ENCODE measurements at regions not wholly inside any gene's neighbourhood (a gene's known extent, or its start where the extent isn't known, plus 50 kb on each side); places are given as distances from the start of the nearest gene placed in this dataset.
"Not testable (repeated sequence)": the region's sequence is repeated elsewhere in the genome, so short reads cannot be mapped to it uniquely, and the experiment has no call there.

- H2AFZ ChIP-seq (ENCODE audit: low read length) = no peak overlapping the region
- H3K4me2 ChIP-seq (ENCODE audit: low read depth, low read length) = no peak overlapping the region
- H3K9ac ChIP-seq (ENCODE audit: low read length) = no peak overlapping the region
- H3K9me2 ChIP-seq (replicated peaks; ENCODE audit: insufficient read depth, low read length) = no peaks in the 10 kb centered on the region
- H3K36me3 ChIP-seq (replicated peaks; ENCODE audit: insufficient read depth, low read length) = no peaks in the 10 kb centered on the region
- no peaks in the 10 kb centered on the region for H3K9me3 ChIP-seq (replicated peaks; ENCODE audit: insufficient read depth, low read length)
- no peaks in the 10 kb centered on the region for H3K79me2 ChIP-seq (ENCODE audit: low read length)
- no peaks in the 10 kb centered on the region for H4K20me1 ChIP-seq (ENCODE audit: insufficient read depth, low read length)
- H3K27ac ChIP-seq (ENCODE audit: low read length) = no peak overlapping the region
- no peak for DNase-seq
- TF ChIP-seq EZH2phosphoT487 (IDR thresholded peaks at IDR 0.05; ENCODE audit: low read length) (no peak), EZH2 (optimal IDR thresholded peaks at IDR 0.05; ENCODE audit: low read depth, low read length) (no peak), CTCF (IDR thresholded peaks at IDR 0.05; ENCODE audit: low read length) (no peak)
- H3F3A ChIP-seq (ENCODE audit: insufficient read depth, low read length) = no peaks in the 10 kb centered on the region
- H3K4me1 ChIP-seq (ENCODE audit: low read length) = no peaks in the 10 kb centered on the region
- H3K27me3 ChIP-seq (replicated peaks; ENCODE audit: insufficient read depth, low read length) = no peaks in the 10 kb centered on the region
- no peak overlapping the region for H3K4me3 ChIP-seq (ENCODE audit: low read length)
These were observed 180.0 kb upstream of the CCL2 start for GRCh38 chr17:34075076-34075475.

- Histone ChIP-seq H3K9me2 (replicated peaks; ENCODE audit: insufficient read depth, low read length) (no peaks in the 10 kb centered on the region), H3K27ac (ENCODE audit: low read length) (no peak overlapping the region), H3K4me1 (ENCODE audit: low read length) (no peaks in the 10 kb centered on the region), H2AFZ (ENCODE audit: low read length) (no peak overlapping the region), H3K9ac (ENCODE audit: low read length) (no peak overlapping the region), H3F3A (ENCODE audit: insufficient read depth, low read length) (no peaks in the 10 kb centered on the region), H3K79me2 (ENCODE audit: low read length) (no peaks in the 10 kb centered on the region), H3K27me3 (replicated peaks; ENCODE audit: insufficient read depth, low read length) (no peaks in the 10 kb centered on the region), H4K20me1 (ENCODE audit: insufficient read depth, low read length) (no peaks in the 10 kb centered on the region), H3K4me3 (ENCODE audit: low read length) (no peak overlapping the region), H3K9me3 (replicated peaks; ENCODE audit: insufficient read depth, low read length) (no peaks in the 10 kb centered on the region), H3K4me2 (ENCODE audit: low read depth, low read length) (no peak overlapping the region), H3K36me3 (replicated peaks; ENCODE audit: insufficient read depth, low read length) (no peaks in the 10 kb centered on the region)
- no peak for DNase-seq
- TF ChIP-seq EZH2 (optimal IDR thresholded peaks at IDR 0.05; ENCODE audit: low read depth, low read length) (no peak), EZH2phosphoT487 (IDR thresholded peaks at IDR 0.05; ENCODE audit: low read length) (no peak)
These were observed 178.1 kb upstream of the CCL2 start for GRCh38 chr17:34076743-34077631.

GRCh38 chr17:34081269-34081668 is 173.8 kb upstream of the CCL2 start:
- Histone ChIP-seq H3K9ac (ENCODE audit: low read length) (no peak overlapping the region), H4K20me1 (ENCODE audit: insufficient read depth, low read length) (no peaks in the 10 kb centered on the region), H3K36me3 (replicated peaks; ENCODE audit: insufficient read depth, low read length) (no peaks in the 10 kb centered on the region), H3K4me1 (ENCODE audit: low read length) (no peaks in the 10 kb centered on the region), H3K9me3 (replicated peaks; ENCODE audit: insufficient read depth, low read length) (no peaks in the 10 kb centered on the region), H3K79me2 (ENCODE audit: low read length) (no peaks in the 10 kb centered on the region), H3K9me2 (replicated peaks; ENCODE audit: insufficient read depth, low read length) (no peaks in the 10 kb centered on the region), H3K4me2 (ENCODE audit: low read depth, low read length) (no peak overlapping the region), H3K4me3 (ENCODE audit: low read length) (no peak overlapping the region), H2AFZ (ENCODE audit: low read length) (no peak overlapping the region), H3K27me3 (replicated peaks; ENCODE audit: insufficient read depth, low read length) (no peaks in the 10 kb centered on the region), H3F3A (ENCODE audit: insufficient read depth, low read length) (no peaks in the 10 kb centered on the region), H3K27ac (ENCODE audit: low read length) (no peak overlapping the region)
- TF ChIP-seq CTCF (IDR thresholded peaks at IDR 0.05; ENCODE audit: low read length) = peak; percentile 45
- no peak for TF ChIP-seq EZH2 (optimal IDR thresholded peaks at IDR 0.05; ENCODE audit: low read depth, low read length)
- no peak for DNase-seq

- Histone ChIP-seq H3K36me3 (replicated peaks; ENCODE audit: insufficient read depth, low read length) (no peaks in the 10 kb centered on the region), H3K9me2 (replicated peaks; ENCODE audit: insufficient read depth, low read length) (no peaks in the 10 kb centered on the region), H3K4me3 (ENCODE audit: low read length) (no peak overlapping the region), H3K79me2 (ENCODE audit: low read length) (no peaks in the 10 kb centered on the region), H3K27ac (ENCODE audit: low read length) (no peak overlapping the region), H3K4me2 (ENCODE audit: low read depth, low read length) (no peak overlapping the region), H3K9me3 (replicated peaks; ENCODE audit: insufficient read depth, low read length) (no peaks in the 10 kb centered on the region), H3K27me3 (replicated peaks; ENCODE audit: insufficient read depth, low read length) (no peaks in the 10 kb centered on the region), H4K20me1 (ENCODE audit: insufficient read depth, low read length) (no peaks in the 10 kb centered on the region), H2AFZ (ENCODE audit: low read length) (no peak overlapping the region), H3K9ac (ENCODE audit: low read length) (no peak overlapping the region), H3F3A (ENCODE audit: insufficient read depth, low read length) (no peaks in the 10 kb centered on the region), H3K4me1 (ENCODE audit: low read length) (no peaks in the 10 kb centered on the region)
- no peak for DNase-seq
- TF ChIP-seq CTCF (IDR thresholded peaks at IDR 0.05; ENCODE audit: low read length) (no peak), EZH2 (optimal IDR thresholded peaks at IDR 0.05; ENCODE audit: low read depth, low read length) (no peak), EZH2phosphoT487 (IDR thresholded peaks at IDR 0.05; ENCODE audit: low read length) (no peak)
These were observed 172.7 kb upstream of the CCL2 start for GRCh38 chr17:34082404-34082803.

GRCh38 chr17:34089042-34089441 is 166.0 kb upstream of the CCL2 start:
- H3K9me3 ChIP-seq (replicated peaks; ENCODE audit: insufficient read depth, low read length) = not testable (repeated sequence)

More at GRCh38 chr17:34089042-34089441, 166.0 kb upstream of the CCL2 start:
- DNase-seq; H3K9me2 ChIP-seq (replicated peaks; ENCODE audit: insufficient read depth, low read length); H3K27me3 ChIP-seq (replicated peaks; ENCODE audit: insufficient read depth, low read length); H3K4me2 ChIP-seq (ENCODE audit: low read depth, low read length); H3K9ac ChIP-seq (ENCODE audit: low read length); H4K20me1 ChIP-seq (ENCODE audit: insufficient read depth, low read length); H2AFZ ChIP-seq (ENCODE audit: low read length); H3K79me2 ChIP-seq (ENCODE audit: low read length); H3F3A ChIP-seq (ENCODE audit: insufficient read depth, low read length); H3K4me3 ChIP-seq (ENCODE audit: low read length); H3K4me1 ChIP-seq (ENCODE audit: low read length); H3K27ac ChIP-seq (ENCODE audit: low read length); H3K36me3 ChIP-seq (replicated peaks; ENCODE audit: insufficient read depth, low read length): not testable (repeated sequence)

Data from MM.1S (cell line).